ENCODE measurements at regions not wholly inside any gene's neighbourhood (a gene's known extent, or its start where the extent isn't known, plus 50 kb on each side); places are given as distances from the start of the nearest gene placed in this dataset.

- Histone ChIP-seq H2AFZ (ENCODE audit: low read depth) (no peak overlapping the region), H3K9ac (no peak overlapping the region), H3K36me3 (replicated peaks in 1 of 2; ENCODE audit: control insufficient read depth in 1 of 2, insufficient read depth in 2 of 2, low read length in 1 of 2) (no peaks in the 10 kb centered on the region), H3K4me3 (ENCODE audit: low read depth in 2 of 2, low read length in 1 of 2) (no peak overlapping the region), H3K4me2 (no peak overlapping the region), H3K9me2 (no peaks in the 10 kb centered on the region), H3F3A (replicated peaks; ENCODE audit: insufficient read depth) (no peaks in the 10 kb centered on the region), H3K9me3 (no peaks in the 10 kb centered on the region), H3K27me3 (ENCODE audit: insufficient read depth) (no peaks in the 10 kb centered on the region), H3K4me1 (ENCODE audit: control insufficient read depth in 1 of 2, insufficient read depth in 2 of 2, low read depth in 1 of 2, low read length in 1 of 2) (no peaks in the 10 kb centered on the region), H3K79me2 (ENCODE audit: insufficient read depth) (no peaks in the 10 kb centered on the region), H3K27ac (ENCODE audit: low read depth in 2 of 2, low read length in 1 of 2) (no peak overlapping the region), H4K20me1 (ENCODE audit: insufficient read depth) (no peaks in the 10 kb centered on the region)
- WGBS (ENCODE audit: low lambda C conversion rate) = 42% methylated on average over 5 of the region's 5 CpGs
- CTCF ChIA-PET = no interaction called here
- DNase-seq = no peak
- POLR2A ChIA-PET = no interaction called here
- no peak for TF ChIP-seq TEAD4 (IDR thresholded peaks at IDR 0.05; ENCODE audit: borderline replicate concordance, insufficient read depth)
- TF ChIP-seq, protein P1, sequence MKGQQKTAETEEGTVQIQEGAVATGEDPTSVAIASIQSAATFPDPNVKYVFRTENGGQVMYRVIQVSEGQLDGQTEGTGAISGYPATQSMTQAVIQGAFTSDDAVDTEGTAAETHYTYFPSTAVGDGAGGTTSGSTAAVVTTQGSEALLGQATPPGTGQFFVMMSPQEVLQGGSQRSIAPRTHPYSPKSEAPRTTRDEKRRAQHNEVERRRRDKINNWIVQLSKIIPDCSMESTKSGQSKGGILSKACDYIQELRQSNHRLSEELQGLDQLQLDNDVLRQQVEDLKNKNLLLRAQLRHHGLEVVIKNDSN (IDR thresholded peaks at IDR 0.05; ENCODE audit: borderline replicate concordance, low read depth) = no peak
- TF ChIP-seq JUND (IDR thresholded peaks at IDR 0.05) = no peak
- TF ChIP-seq FOSL2 (IDR thresholded peaks at IDR 0.05; ENCODE audit: borderline replicate concordance, low read depth) = no peak
- TF ChIP-seq CTCF (IDR thresholded peaks at IDR 0.05) = no peak
- TF ChIP-seq RCOR1 (IDR thresholded peaks at IDR 0.05; ENCODE audit: low read length) = no peak
- no peak for TF ChIP-seq ZBTB33 (IDR thresholded peaks at IDR 0.05; ENCODE audit: borderline replicate concordance, low read depth)
- no peak for TF ChIP-seq RAD21 (IDR thresholded peaks at IDR 0.05; ENCODE audit: low read length)
- no peak for TF ChIP-seq TAF1 (IDR thresholded peaks at IDR 0.05; ENCODE audit: borderline replicate concordance, low read depth, low read length)
- TF ChIP-seq, protein P2, sequence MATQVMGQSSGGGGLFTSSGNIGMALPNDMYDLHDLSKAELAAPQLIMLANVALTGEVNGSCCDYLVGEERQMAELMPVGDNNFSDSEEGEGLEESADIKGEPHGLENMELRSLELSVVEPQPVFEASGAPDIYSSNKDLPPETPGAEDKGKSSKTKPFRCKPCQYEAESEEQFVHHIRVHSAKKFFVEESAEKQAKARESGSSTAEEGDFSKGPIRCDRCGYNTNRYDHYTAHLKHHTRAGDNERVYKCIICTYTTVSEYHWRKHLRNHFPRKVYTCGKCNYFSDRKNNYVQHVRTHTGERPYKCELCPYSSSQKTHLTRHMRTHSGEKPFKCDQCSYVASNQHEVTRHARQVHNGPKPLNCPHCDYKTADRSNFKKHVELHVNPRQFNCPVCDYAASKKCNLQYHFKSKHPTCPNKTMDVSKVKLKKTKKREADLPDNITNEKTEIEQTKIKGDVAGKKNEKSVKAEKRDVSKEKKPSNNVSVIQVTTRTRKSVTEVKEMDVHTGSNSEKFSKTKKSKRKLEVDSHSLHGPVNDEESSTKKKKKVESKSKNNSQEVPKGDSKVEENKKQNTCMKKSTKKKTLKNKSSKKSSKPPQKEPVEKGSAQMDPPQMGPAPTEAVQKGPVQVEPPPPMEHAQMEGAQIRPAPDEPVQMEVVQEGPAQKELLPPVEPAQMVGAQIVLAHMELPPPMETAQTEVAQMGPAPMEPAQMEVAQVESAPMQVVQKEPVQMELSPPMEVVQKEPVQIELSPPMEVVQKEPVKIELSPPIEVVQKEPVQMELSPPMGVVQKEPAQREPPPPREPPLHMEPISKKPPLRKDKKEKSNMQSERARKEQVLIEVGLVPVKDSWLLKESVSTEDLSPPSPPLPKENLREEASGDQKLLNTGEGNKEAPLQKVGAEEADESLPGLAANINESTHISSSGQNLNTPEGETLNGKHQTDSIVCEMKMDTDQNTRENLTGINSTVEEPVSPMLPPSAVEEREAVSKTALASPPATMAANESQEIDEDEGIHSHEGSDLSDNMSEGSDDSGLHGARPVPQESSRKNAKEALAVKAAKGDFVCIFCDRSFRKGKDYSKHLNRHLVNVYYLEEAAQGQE (IDR thresholded peaks at IDR 0.05; ENCODE audit: low read depth, low read length) = no peak
- TF ChIP-seq CHD2 (IDR thresholded peaks at IDR 0.05; ENCODE audit: low read length, partially characterized antibody) = no peak
- no peak for TF ChIP-seq GATA2 (CRISPR knock-in tag; IDR thresholded peaks at IDR 0.05)
- no peak for TF ChIP-seq EP300 (IDR thresholded peaks at IDR 0.05; ENCODE audit: borderline replicate concordance in 1 of 2, low read depth in 1 of 2, low read length in 1 of 2)
- no peak for TF ChIP-seq NFIC (IDR thresholded peaks at IDR 0.05; ENCODE audit: borderline replicate concordance)
- TF ChIP-seq RXRA (IDR thresholded peaks at IDR 0.05; ENCODE audit: borderline replicate concordance, low read depth) = no peak
- no peak for TF ChIP-seq MAX (IDR thresholded peaks at IDR 0.05; ENCODE audit: low read depth)
- TF ChIP-seq GABPA (IDR thresholded peaks at IDR 0.05; ENCODE audit: low read depth) = no peak
- TF ChIP-seq YY1 (IDR thresholded peaks at IDR 0.05; ENCODE audit: low read depth) = no peak
- no peak for TF ChIP-seq FOXM1 (IDR thresholded peaks at IDR 0.05; ENCODE audit: low read depth)
Observed at GRCh38 chr5:2888520-2889060, 137.1 kb upstream of the IRX2 start.
